ENCODE measurements at regions not wholly inside any gene's neighbourhood (a gene's known extent, or its start where the extent isn't known, plus 50 kb on each side); places are given as distances from the start of the nearest gene placed in this dataset.
"Not testable (repeated sequence)": the region's sequence is repeated elsewhere in the genome, so short reads cannot be mapped to it uniquely, and the experiment has no call there.

GRCh38 chr14:89549381-89550125 lies 132.5 kb upstream of the FOXN3 start:
- no peaks in the 10 kb centered on the region for H3K27me3 ChIP-seq (replicated peaks in 1 of 2; ENCODE audit: control insufficient read depth in 2 of 2, insufficient read depth in 2 of 2, low read length in 1 of 2)
- H2AFZ ChIP-seq (ENCODE audit: control insufficient read depth, low read depth, low read length) = no peak overlapping the region
- SMC1A ChIA-PET (ENCODE audit: uncharacterized antibody, unreplicated experiment) = interaction anchor here (0.6 kb wide), 1 partner anchor 305 kb away, joined by 3 read pairs; no protein-coding TSS in a partner anchor
- DNase-seq (ENCODE audit: low read depth, low spot score) (no peak), FAIRE-seq (no peak), ATAC-seq (no peak)
- H3K4me2 ChIP-seq (ENCODE audit: control insufficient read depth, insufficient read depth) = no peak overlapping the region
- H3K9me3 ChIP-seq (replicated peaks; ENCODE audit: control insufficient read depth, insufficient read depth, low read length) = no peaks in the 10 kb centered on the region
- POLR2A ChIA-PET = no interaction called here
- no peaks in the 10 kb centered on the region for H3K4me1 ChIP-seq (ENCODE audit: control insufficient read depth, insufficient read depth, low read length)
- no peak overlapping the region for H3K9ac ChIP-seq (ENCODE audit: control insufficient read depth, insufficient read depth, low read length)
- no TSS peak for BruUV-seq (replicated peaks)
- no peaks in the 10 kb centered on the region for H3K79me2 ChIP-seq (ENCODE audit: control insufficient read depth, insufficient read depth, low read length)
- no peak overlapping the region for H3K4me3 ChIP-seq
- intact Hi-C loops (cut with micrococcal nuclease; ENCODE audit: unreplicated experiment) (no loop called here), in situ Hi-C loops (cut with MboI) (no loop called here)
- no peaks in the 10 kb centered on the region for H4K20me1 ChIP-seq (ENCODE audit: control insufficient read depth, insufficient read depth)
- CTCF ChIA-PET = no interaction called here
- H3K36me3 ChIP-seq (ENCODE audit: control insufficient read depth in 2 of 2, insufficient read depth in 2 of 2, low read length in 1 of 2) = no peaks in the 10 kb centered on the region
- TF ChIP-seq RELB (IDR thresholded peaks at IDR 0.05; ENCODE audit: low read depth) = no peak
- TF ChIP-seq FOS (IDR thresholded peaks at IDR 0.05; ENCODE audit: borderline replicate concordance, extremely low read depth, insufficient read length) = no peak
- TF ChIP-seq HDAC6 (IDR thresholded peaks at IDR 0.05; ENCODE audit: unreplicated experiment) = no peak
- no peak for TF ChIP-seq ELK1 (IDR thresholded peaks at IDR 0.05; ENCODE audit: low read depth, low read length)
- no peak for TF ChIP-seq FOXK2 (IDR thresholded peaks at IDR 0.05)
- RAD21 ChIA-PET (ENCODE audit: unreplicated experiment) = no interaction called here
- 95% methylated on average over 12 of the region's 12 CpGs for whole genome bisulfite sequencing (ENCODE audit: insufficient coverage, insufficient replicate concordance, low lambda C conversion rate, missing lambda C conversion rate)
- H3K27ac ChIP-seq (ENCODE audit: control insufficient read depth, insufficient read depth) = no peak overlapping the region

- H3K79me2 ChIP-seq (ENCODE audit: control insufficient read depth, insufficient read depth, low read length); H2AFZ ChIP-seq (ENCODE audit: control insufficient read depth, low read depth, low read length); H3K27me3 ChIP-seq (replicated peaks in 1 of 2; ENCODE audit: control insufficient read depth in 2 of 2, insufficient read depth in 2 of 2, low read length in 1 of 2); H3K4me1 ChIP-seq (ENCODE audit: control insufficient read depth, insufficient read depth, low read length); H3K9ac ChIP-seq (ENCODE audit: control insufficient read depth, insufficient read depth, low read length); FAIRE-seq; H3K4me2 ChIP-seq (ENCODE audit: control insufficient read depth, insufficient read depth); SMC1A ChIA-PET (ENCODE audit: uncharacterized antibody, unreplicated experiment); H3K27ac ChIP-seq (ENCODE audit: control insufficient read depth, insufficient read depth); H4K20me1 ChIP-seq (ENCODE audit: control insufficient read depth, insufficient read depth); ATAC-seq; H3K4me3 ChIP-seq; RAD21 ChIA-PET (ENCODE audit: unreplicated experiment); POLR2A ChIA-PET; DNase-seq (ENCODE audit: low read depth, low spot score); in situ Hi-C loops (cut with MboI); CTCF ChIA-PET; H3K36me3 ChIP-seq (ENCODE audit: control insufficient read depth in 2 of 2, insufficient read depth in 2 of 2, low read length in 1 of 2); H3K9me3 ChIP-seq (replicated peaks; ENCODE audit: control insufficient read depth, insufficient read depth, low read length); BruUV-seq (replicated peaks); intact Hi-C loops (cut with micrococcal nuclease; ENCODE audit: unreplicated experiment): not testable (repeated sequence)
- 91% methylated on average over 5 of the region's 5 CpGs for WGBS (ENCODE audit: insufficient coverage, insufficient replicate concordance, low lambda C conversion rate, missing lambda C conversion rate)
Measured at GRCh38 chr14:89547047-89547446, 130.0 kb upstream of the FOXN3 start.

Data from GM12878 (cell line).